Left lung (tissue), 4 donors: ENCODE measurements at regions not wholly inside any gene's neighbourhood (a gene's known extent, or its start where the extent isn't known, plus 50 kb on each side); places are given as distances from the start of the nearest gene placed in this dataset.

ENCODE experiments used
- ATAC-seq: fragments of 200-7000 bp; cut with Tn5 transposase; one replicate; pipeline ENCODE4 v1.9.1; 2020; ENCODE audit warnings: moderate library complexity
- DNase-seq, 4 donors: peaks; one replicate each; pipeline ENCODE4 v3.0.0-alpha.2; 2013 to 2020
- H3K27ac ChIP-seq, 2 donors: fragments of 200-600 bp; sonication (generic) in 1 of 2; one replicate each; pipeline versions ENCODE4 v1.5.0 to v1.8.0; 2020 to 2021
- H3K27me3 ChIP-seq, 2 donors: fragments of 200-600 bp; sonication (generic) in 1 of 2; one replicate each; pipeline versions ENCODE4 v1.5.0 to v1.8.0; 2020 to 2021
- H3K36me3 ChIP-seq, 2 donors: fragments of 200-600 bp; sonication (generic) in 1 of 2; one replicate each; pipeline versions ENCODE4 v1.5.0 to v1.8.0; 2020 to 2021
- H3K4me1 ChIP-seq, 2 donors: fragments of 200-600 bp; one replicate each; pipeline ENCODE4 v1.8.0; 2021
- H3K4me3 ChIP-seq, 2 donors: fragments of 200-600 bp; sonication (generic) in 1 of 2; one replicate each; pipeline versions ENCODE4 v1.5.0 to v1.8.0; 2020 to 2021; ENCODE audit warnings: mild to moderate bottlenecking in 1 of 2
- H3K9me3 ChIP-seq, 2 donors: fragments of 200-600 bp; sonication (generic) in 1 of 2; one replicate each; pipeline versions ENCODE4 v1.5.0 to v1.8.0; 2020 to 2021
- CTCF ChIP-seq, 2 donors: fragments of 200-600 bp; sonication (generic) in 1 of 2; IDR thresholded peaks; one replicate each; pipeline versions ENCODE4 v1.5.0 to v1.8.0; 2021; ENCODE audit warnings: antibody characterized with exemption in 2 of 2
- intact Hi-C, 2 donors: fragments of 100-400 bp; cut with DNase I; formaldehyde crosslinking; loops; one replicate each; pipeline versions ENCODE4 v1.11.2 to v1.14.2; 2022
- donor health status: DM: no; HTN: yes; CAD: no.
- donor health status: DM: no; HTN: no; CAD: no.

DNA sequence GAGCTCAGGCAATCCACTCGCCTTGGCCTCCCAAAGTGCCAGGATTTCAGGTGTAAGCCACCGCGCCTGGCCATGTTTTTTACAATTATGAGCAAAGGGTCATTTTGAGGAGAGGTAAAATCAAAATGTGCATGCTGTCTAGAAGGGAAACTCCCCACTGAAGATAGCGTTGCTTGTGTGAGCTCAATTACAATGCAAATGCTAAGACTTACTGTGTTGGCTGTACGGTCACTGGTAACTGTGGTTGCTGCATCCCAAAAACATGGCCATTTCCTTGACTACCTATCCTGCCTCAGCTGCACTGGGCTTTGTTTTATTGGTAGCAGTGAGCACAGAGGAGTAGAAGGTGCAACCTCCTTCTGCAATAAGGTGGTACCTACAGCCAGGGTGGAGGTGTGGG lies 77.4 kb upstream of the SPATA31E1 start:
- no peak for TF ChIP-seq CTCF (IDR thresholded peaks at IDR 0.05)
- intact Hi-C loops: no loop called here
- Histone ChIP-seq H3K27me3 (peaks cover 0 to 10% of the 10 kb centered on the region in 2 donors), H3K36me3 (no peaks in the 10 kb centered on the region), H3K4me3 (no peak overlapping the region), H3K27ac (no peak overlapping the region), H3K4me1 (no peaks in the 10 kb centered on the region), H3K9me3 (peaks cover 0 to 2% of the 10 kb centered on the region in 2 donors)
- DNase-seq (no peak), ATAC-seq (no peak)

DNA sequence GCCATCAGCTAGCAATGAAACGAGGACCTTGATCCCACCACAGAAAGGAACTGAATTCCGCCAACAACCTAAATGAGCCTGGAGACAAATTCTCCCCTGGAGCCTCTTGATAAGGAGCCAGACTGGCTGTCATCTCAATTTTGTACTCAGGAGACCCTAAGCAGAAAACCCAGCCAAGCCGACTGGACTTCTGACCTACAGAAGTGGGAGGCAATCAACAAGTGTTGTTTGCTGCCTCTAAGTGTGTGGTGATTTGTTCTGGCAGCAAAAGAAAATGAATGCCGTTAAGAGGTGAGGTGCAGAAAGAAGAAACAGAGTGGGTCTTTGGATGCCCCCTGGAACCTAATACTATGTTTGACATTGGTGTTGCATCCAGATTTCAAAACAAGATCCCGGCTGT lies 72.7 kb upstream of the SPATA31E1 start:
- Histone ChIP-seq H3K27me3 (peaks cover 0 to 10% of the 10 kb centered on the region in 2 donors), H3K36me3 (no peaks in the 10 kb centered on the region)

GRCh38 chr9:87810679-87811178 lies 71.9 kb upstream of the SPATA31E1 start:
- intact Hi-C loops: loop anchor here in 1 of 2 donors (10.0 kb wide), 1 partner anchor 126 kb away; no protein-coding TSS in a partner anchor
- no peak for DNase-seq
- peaks cover 3 to 13% of the 10 kb centered on the region in 2 donors for H3K4me1 ChIP-seq
- H3K27me3 ChIP-seq: peaks cover 0 to 9% of the 10 kb centered on the region in 2 donors
- no peak for TF ChIP-seq CTCF (IDR thresholded peaks at IDR 0.05)
- no peaks in the 10 kb centered on the region for H3K36me3 ChIP-seq
- no peak for ATAC-seq
- no peak overlapping the region for H3K27ac ChIP-seq
- peaks cover 0 to 2% of the 10 kb centered on the region in 2 donors for H3K9me3 ChIP-seq
- no peak overlapping the region for H3K4me3 ChIP-seq

More for the DNA sequence above, 72.7 kb upstream of the SPATA31E1 start:
- no peak overlapping the region for H3K4me3 ChIP-seq
- no peak overlapping the region for H3K27ac ChIP-seq
- H3K4me1 ChIP-seq: peaks cover 3 to 13% of the 10 kb centered on the region in 2 donors
- TF ChIP-seq CTCF (IDR thresholded peaks at IDR 0.05): no peak
- ATAC-seq (no peak), DNase-seq (no peak)
- intact Hi-C loops: loop anchor here in 1 of 2 donors (10.0 kb wide), 1 partner anchor 125 kb away; no protein-coding TSS in a partner anchor
- H3K9me3 ChIP-seq: peaks cover 0 to 2% of the 10 kb centered on the region in 2 donors

DNA sequence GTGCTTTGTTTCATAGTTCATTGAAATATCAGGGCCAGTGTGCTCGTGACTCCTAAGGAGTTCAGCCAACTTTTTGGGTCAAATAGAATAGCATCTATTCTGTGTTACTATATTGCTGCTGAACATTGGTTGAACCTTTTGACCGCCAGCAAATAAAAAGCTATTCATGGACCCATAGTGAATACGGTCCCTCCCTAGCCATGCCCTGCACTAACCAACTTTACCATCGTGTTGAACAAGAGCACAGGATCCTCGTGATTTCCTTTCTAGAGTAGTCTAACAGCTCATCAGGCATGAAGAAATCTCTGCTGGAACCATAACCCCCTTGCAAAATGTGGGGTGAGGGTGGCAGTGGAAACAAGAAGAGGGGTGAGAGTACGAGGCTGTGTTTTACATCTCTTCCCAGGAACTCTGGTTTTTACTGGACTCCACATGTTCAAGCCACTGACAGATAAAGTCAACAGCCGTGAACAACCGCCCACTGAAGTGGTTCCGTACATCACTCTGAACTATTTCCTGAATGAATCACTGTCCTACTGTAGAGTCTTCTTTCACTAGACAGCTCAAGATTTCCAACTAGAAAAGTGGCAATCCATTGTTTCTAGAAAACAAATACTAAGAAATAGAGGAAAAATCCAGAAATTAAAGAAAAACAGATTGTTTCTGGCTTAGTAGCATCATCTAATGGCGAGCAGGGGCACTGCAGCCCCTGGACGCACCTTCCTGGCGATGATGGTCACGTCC lies 70.1 kb upstream of the SPATA31E1 start:
- no peak overlapping the region for H3K27ac ChIP-seq
- peak in 2 of 4 donors; percentile 16 to 34 for DNase-seq
- peak; percentile 71 to 89 for TF ChIP-seq CTCF (IDR thresholded peaks at IDR 0.05)
- no peaks in the 10 kb centered on the region for H3K27me3 ChIP-seq
- H3K9me3 ChIP-seq: peaks cover 0 to 2% of the 10 kb centered on the region in 2 donors
- peak; percentile 71 for ATAC-seq
- intact Hi-C loops: loop anchor here in 1 of 2 donors (10.0 kb wide), 1 partner anchor 128 kb away; no protein-coding TSS in a partner anchor
- H3K36me3 ChIP-seq: no peaks in the 10 kb centered on the region
- no peak overlapping the region for H3K4me3 ChIP-seq
- H3K4me1 ChIP-seq: peaks cover 3 to 13% of the 10 kb centered on the region in 2 donors

DNA sequence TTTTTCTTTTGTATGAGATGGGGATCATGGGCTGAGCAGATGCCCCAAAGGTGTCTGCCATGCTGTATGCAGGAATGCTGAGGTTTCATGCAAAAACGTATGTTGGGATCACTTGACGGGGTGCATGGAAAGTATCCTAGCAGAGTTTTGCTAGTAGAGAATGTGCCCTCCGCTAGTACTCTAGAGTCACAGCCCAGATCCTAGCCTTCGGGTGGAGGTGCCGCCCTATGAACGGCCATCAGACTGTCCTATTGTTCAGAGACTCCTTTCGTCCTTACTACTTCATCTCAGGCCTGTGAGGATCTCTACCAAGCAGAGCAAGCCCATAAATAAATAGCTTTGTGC lies 69.6 kb upstream of the SPATA31E1 start:
- no peak for TF ChIP-seq CTCF (IDR thresholded peaks at IDR 0.05)

More for the DNA sequence above, 69.6 kb upstream of the SPATA31E1 start:
- no peaks in the 10 kb centered on the region for H3K27me3 ChIP-seq
- DNase-seq: no peak
- no peaks in the 10 kb centered on the region for H3K36me3 ChIP-seq
- ATAC-seq: no peak
- intact Hi-C loops: loop anchor here in 1 of 2 donors (10.0 kb wide), 1 partner anchor 128 kb away; no protein-coding TSS in a partner anchor
- peaks cover 3 to 13% of the 10 kb centered on the region in 2 donors for H3K4me1 ChIP-seq
- peaks cover 0 to 2% of the 10 kb centered on the region in 2 donors for H3K9me3 ChIP-seq
- H3K27ac ChIP-seq: no peak overlapping the region
- no peak overlapping the region for H3K4me3 ChIP-seq
